ENCODE measurements at regions not wholly inside any gene's neighbourhood (a gene's known extent, or its start where the extent isn't known, plus 50 kb on each side); places are given as distances from the start of the nearest gene placed in this dataset.

DNA sequence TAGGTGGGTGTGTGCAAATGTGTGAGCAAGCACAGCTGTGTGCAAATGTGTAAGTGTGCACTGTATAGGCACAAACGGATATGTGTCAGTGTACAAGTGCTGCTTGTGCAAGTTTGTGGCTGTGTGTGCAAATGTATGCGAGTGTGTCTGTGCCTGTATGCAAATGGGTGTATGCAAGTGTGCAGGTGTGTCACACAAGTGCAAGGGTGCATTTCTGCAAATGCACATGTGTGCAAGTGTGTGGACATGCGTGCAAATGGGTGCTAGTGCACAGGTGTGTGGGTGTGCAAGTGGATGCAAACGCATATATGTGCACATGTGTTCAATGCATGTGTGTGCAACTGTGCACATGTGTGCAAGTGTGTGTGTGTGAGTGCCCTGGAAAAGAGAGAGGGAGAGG is 76.5 kb upstream of the TNRC6C start:
- no peak for DNase-seq (ENCODE audit: low read depth, low spot score)

DNA sequence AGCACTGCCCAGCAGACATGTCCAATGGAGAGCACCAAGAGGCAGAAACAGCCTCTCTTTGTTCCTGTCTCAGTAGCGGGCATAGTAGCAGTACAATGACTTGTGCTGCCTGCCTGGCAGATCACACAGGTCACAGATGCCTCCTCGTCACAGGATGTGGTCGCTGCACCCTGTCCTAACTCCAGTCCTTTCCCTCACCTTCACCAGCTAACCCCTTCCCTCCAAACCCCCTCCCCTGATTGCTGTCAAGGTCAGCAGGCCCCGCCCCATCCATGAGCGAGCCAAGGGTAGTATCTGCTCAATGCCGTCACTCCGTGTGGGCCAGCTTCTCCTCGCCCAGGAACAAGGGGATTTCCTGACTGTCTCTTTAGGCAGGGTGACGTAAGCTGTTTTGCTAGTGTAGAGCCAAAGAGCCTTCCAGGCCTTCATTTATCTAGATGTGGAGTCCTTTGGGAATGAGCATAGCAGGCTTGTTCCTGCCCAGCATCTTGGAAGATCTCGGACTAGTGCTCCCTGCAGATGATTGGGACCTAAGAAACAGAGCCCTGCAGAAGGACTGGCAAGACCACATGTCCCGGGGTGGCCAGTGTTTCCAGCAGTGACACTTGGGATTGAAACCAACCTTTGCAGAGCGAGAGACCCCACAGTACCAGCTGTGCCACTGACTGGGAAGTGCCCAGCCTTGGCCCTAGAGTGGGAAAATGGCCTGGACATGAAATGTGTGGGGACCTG is 75.9 kb upstream of the TNRC6C start:
- DNase-seq (ENCODE audit: low read depth, low spot score), result no peak

DNA sequence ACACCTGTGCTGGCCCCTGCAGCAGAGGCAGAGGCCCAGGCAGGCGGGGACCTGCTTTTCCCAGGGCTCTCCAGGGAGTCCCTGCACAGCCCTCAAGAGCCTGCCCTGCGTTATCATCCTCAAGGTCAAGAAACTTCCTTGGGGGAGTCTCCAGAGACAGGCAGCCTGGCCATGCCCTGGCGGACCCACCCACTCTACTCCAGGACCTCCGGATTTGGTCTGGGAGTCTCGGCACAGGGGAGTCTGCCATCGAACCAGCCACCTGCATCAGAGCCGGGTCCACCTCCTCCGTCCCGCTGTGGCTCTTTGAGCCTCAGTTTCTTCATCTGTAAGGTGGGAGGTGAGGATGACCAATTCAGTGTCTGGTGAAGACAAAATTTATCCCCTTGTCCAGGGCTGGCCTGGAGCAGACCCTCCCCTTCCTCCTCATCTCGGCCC is 75.3 kb upstream of the TNRC6C start:
- DNase-seq (ENCODE audit: low read depth, low spot score), result no peak

DNA sequence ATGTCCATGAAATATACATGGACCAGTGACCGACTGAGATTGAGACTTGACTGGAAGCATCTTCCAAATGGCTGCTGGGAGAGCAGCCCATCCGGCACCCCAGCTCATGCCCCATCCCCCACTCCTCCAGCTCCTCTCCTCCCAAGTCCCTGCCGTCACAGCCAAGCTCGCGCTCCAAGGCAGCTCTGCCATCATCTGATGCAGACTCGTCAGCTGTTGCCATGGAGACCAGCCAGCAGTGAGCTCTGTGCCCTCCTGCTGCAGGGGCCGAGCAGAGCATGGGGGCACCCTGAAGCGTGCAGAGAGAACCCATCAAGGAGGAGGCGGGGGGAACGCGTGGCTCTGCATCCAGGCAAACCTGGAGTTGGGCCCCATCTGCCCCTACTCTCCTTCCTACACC is 74.5 kb upstream of the TNRC6C start:
- peak; percentile 42 for DNase-seq (ENCODE audit: low read depth, low spot score)

DNA sequence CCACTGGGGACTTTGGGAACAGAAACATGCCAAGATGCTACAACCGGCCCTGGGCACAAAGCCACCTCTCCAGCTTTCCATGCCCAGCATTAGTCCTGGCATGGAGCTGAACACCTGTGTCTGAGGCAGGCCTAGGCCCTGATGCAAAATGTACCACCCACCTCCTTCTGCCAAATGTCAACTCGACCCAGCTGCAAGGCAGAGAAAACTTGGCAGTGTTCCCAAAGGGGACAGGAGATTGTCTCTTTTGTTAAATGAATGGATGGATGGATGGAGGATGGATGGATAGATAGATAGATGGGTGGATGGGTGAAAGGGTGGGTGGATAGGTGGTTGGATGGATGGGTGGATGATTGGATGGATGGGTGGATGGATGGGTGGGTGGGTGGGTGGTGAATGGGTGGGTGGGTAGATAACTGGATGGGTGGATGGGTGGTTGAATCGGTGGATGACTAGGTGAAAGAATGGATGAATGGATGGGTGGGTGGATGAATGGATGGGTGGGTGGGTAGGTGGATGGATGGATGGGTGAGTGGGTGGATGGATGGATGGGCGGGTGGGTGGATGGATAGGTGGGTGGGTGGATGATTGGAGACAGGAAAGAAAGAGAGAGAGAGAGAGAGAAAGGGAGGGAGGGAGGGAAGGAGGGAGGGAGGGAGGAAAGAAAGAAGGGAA is 73.4 kb upstream of the TNRC6C start:
- no peak for DNase-seq (ENCODE audit: low read depth, low spot score)

DNA sequence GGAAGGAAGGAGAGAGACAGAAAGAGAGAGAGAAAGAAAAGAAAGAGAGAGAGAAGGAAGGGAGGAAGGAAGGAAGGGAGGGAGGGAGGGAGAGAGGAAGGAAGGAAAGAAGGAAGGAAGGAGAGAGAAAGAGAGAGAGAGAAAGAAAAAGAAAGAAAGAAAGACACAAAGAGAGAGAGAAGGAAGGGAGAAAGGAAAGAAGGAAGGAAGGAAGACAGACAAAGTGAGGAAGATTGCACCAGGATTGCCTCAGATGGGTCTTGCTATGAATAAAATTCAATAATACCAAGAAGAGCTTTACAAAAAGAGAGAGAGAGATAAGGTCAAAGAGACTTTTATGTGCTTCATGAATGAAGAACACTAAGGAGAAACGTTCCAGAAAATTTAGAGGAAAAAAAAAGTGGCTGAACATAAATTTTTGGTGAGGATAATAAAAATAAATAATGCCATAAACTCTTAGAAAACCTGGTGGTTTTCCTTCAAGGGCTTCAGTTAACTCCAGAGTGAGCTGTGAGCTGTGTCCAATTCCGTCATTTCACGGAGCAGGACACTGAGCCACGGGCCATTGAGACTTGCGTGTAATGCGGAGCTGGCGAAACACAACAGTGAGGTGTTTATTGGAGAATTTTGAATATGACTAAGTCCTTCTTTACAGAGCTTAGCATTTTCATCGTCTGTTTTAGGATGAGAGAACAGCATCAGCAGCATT is 72.7 kb upstream of the TNRC6C start:
- DNase-seq (ENCODE audit: low read depth, low spot score), result no peak

DNA sequence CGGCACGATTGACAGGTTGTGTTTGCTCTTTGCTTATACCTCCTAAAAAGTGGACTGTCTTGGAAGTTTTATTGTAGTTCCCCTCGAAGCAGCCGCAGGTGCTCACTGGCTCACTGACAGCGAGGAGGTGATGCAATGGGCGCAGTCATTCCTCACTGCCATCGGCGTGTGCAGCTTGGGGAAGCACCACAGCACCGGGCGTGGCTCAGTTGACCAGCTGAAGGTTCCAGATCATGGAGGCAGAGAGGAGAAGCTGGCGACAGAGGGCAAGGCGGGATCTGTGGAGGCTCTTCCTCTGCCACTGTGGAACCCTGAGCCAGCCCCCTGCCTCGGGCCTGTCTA is 72.1 kb upstream of the TNRC6C start:
- DNase-seq (ENCODE audit: low read depth, low spot score), result no peak

DNA sequence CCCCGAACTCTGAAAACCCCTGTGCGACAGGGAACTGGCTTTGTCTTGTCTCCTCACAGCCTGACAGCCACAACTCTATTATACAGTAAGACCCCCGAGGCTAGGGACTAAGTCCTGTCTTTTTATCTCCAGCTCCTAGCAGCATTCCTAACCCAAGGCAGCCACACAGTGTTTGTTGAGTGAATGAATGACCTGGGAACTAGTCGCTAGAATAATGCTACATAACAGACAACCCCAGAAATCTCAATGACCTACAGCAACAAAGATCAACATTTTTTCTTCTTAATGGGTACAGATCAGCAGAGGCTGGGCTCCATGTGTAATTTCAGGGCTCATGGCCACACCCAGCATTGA is 71.4 kb upstream of the TNRC6C start:
- DNase-seq (ENCODE audit: low read depth, low spot score), result no peak

DNA sequence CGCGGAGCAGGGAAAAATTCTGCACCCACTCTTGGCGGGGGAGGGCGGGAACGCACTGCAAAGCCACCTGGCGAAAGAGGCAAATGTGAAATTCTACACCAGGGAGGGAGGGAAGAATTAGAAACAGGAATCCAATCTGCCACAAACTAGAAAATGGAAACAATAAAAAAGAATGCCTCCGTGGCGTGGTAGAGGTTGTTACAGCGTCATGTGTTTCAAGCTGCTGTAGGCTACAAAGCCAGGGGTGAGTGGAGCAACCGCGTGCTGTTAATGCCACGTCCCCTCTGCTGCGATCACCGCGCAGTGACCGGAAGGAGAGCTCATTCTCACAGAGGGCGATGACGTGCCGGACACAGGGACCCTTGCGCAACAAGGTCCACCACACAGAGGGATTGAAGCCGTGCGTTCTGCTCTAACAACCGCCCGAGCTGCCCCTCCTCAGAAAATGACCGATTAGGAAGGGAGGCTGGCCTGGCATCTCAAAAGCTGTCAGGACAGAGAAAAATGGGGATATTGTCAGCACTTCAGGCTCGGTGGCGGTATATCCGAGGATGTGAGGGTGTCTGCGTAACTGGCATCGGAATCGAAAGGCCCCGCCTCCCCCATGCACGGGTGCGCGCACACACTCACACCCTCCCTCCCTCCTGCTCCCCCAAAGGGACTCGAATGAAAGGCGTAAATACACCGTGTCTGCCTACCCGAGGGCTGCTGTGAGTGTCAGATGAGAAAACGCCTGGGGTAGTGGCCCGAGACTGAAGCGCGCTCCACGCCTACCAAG is 70.8 kb upstream of the TNRC6C start:
- DNase-seq (ENCODE audit: low read depth, low spot score), result no peak

DNA sequence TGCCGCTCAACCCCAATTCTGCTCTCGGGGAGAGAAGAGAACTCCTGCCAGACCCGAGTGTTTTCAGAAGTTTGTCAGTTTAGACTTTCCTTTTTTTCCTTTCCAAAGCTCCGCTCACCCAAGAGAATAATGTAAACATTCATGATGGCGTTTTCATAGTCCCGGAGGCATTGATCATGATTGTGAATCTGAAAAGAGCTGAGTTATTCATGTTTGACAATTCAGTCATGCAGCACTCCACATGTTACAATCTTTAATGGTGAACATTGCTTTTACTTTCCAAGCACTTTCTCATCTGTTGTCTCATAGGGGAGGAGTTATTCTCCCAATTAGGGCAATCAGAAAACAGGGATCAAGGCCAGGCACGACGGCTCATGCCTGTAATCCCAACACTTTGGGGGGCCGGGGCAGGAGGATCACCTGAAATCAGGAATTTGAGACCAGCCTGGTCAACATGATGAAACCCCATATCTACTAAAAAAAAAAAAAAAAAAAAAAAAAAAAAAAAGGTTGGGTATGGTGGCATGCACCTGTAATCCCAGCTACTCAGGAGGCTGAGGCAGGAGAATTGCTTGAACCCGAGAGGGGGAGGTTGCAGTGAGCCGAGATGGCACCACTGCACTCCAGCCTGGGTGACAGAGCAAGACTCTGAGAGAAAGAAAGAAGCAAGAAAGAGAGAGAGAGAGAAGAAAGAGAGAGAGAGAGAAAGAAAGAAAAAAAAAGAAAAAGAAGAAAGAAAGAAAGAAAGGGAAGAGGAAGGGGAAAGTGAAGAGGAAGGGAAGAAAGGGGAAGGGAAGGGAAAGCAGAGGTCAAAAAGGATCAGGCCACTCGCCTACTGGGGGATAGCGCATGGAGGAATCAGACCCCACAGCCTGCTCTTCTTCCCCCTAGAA is 70.0 kb upstream of the TNRC6C start:
- no peak for DNase-seq (ENCODE audit: low read depth, low spot score)

DNA sequence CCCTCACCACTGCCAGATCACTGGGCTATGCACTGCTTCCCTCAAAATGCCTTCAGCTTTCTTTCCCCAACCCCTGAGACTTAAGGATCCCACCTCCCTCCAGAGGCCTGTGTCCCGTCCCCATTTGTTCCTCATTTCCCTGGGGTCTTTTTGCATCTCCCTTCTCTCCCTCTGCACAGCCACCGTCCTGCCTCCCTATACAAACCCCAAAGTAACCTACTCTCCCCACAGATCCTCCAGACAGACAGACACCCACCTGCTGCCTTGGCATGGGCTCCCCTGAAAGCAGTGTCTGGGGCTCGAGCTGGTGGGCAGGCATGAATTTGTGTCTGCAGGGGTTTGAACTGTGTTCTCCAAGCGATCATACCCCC is 69.4 kb upstream of the TNRC6C start:
- DNase-seq (ENCODE audit: low read depth, low spot score), result no peak

DNA sequence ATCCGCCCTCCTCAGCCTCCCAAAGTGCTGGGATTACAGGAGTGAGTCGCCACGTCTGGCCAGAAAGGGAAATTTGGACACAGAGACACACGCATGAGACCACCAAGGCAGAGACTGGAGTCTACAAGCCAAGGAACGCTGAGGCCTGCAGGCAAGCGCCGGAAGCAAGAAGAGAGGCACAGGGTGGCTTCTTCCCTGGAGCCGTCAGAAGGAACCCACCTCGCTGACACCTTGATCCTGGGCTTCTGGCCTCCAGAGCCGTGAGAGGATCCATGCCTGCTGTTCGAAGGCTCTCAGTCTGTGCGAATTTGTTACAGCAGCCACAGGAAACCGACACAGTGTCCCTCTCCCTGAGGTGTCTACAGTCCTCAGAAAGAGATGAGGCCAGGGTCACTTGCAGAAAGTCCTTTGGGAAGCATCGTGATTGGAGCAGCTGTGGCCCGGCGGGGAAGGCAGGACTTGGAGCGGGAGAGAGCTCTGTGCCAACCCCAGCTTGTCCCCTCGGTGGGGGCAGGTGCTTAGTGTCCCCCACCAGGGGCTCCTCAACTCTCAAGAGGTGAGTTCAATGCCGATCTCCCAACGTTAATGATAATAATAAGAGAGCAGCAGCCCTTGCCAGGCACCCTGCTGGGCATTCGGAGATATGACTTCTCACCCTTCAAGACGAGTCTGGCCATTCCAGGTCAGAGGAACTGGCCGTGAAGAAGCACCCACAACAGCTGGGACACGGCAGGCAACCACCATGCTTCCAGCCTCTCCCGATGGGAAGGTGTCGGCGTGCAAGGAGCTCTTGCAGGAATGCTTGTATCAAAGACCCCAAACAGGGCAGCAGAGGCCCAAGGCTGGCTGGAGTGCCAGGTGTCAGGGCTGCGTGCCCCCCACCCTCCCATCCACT is 68.4 kb upstream of the TNRC6C start:
- DNase-seq (ENCODE audit: low read depth, low spot score), result no peak

DNA sequence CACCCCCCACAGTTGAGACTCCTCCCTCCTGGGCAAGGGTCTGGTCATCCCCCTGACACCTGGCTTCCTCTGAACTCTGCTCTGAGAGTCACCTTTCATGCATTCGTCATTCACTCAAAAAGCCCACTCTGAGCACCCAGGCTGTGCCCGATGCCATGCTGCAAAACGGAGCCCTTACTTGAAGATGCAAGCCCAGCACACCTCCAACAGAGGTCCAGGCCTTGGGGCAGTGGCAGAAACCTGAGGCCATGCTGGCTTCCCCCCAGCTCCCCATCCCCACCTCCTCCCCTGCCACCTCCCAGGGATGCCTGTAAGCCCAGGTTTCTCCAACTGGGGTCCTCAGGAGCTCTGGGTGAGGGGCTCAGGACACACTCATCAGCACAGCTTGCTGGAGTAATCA is 67.7 kb upstream of the TNRC6C start:
- DNase-seq (ENCODE audit: low read depth, low spot score), result no peak

DNA sequence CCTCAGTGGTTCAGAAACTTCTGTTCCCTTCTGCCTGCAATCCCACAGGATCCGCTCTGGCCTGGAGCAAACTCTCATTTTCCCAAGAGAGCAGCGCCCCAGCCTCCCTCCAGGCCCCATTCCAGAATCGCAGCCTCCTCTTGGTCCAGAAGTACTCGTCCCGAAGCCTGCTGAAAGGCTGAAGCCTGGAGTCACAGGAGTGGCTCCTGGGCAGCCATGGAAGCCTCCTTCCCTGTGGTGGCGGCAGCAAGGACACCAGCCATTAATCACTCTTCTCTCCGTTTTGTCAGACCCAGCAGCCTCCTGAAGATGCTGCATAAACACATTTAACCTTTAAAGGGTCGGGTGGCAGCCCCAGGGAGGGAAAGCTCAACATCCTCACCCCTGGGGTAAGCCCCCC is 66.9 kb upstream of the TNRC6C start:
- DNase-seq (ENCODE audit: low read depth, low spot score), result no peak

DNA sequence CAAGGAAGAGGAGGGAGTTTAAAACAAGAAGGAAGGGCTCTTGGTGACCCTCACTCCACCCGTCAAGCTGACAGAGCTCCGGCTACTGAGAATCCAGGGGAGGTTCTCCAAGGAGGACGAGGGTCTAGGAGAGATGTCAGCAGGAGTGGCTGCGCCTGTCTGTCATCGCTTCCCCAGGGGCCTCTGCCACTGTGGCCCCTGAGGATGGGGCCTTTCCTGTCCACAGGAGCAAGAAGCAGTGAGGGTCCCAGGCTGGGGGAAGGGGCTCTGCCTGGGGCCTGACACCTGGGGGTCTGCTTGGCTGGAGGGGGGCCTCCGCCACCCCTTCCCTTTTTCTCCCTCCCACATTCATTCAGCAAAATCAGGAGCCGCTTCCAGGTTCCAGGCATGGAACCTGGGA is 66.5 kb upstream of the TNRC6C start:
- no peak for DNase-seq (ENCODE audit: low read depth, low spot score)

DNA sequence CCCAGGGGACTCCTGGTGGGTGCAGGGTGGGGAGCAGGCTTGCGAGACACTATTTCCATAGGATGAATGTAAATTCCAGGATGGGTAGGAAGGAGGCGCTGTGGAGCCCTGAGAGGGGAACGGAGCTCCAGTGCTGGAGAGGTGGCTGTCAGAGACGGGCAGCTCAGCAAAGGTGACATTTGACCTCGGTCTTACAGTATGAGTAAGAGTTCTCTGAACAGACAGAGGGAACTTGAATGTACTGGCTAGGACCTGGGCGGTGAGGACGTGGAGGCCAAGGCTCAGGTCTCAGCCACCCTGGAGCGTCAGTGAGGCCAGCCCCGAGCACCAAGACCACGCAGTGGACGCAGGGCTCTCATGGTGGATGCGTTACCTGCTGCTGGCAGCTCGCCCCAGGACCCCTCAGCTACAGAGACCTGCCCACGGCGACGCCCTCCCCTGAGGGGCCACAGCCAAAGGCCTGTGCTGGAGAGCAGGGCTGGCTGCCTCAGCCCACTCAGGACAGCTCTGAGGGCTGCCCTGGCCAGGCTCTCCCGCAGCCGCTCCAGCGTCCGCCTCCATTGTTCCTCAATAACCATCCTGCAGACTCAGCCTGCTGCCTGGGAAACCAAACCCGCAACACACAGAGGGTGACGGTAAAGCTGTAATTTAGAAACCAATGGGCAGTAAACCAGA is 65.9 kb upstream of the TNRC6C start:
- no peak for DNase-seq (ENCODE audit: low read depth, low spot score)

DNA sequence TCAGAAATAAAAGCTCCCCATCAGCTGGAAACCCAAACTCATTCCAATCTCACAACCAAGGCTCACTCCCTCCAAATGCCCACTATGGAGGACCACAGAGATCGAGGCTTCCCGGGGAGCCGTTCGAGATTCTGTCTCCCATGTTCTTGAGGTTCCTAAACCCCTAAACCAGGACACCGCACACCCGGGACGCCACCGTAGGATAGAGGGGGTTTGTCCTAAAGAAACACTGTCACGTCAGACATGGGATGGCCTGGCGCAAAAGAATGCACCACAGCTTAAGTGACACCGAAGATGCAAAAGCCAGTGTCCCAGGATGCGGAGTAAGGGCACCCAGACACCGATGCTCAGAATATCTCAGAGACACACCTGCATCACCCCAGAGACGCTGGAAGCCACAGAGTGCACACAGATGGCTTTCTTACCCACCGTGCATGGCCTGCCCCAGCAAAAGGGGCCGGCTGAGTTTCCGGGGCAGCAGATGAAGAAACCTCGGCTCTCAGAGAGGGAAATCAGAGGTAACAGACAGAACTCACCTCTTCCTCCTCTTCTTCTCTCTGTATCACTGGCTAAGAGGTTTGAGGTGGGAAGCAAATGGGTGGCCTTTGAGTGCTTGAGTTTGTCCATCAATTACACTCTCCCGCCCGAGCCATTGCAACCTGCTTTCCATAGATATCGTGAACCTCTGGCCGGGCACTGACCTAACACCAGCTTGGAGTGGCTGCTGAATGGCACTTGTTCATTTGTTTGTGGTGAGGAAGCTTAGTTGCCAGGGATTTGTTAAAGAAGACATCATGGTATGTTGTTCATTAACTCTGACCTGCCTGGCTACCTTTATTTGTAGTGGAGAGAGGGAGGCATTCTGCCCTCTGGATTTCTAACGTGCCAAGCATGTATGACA is 65.1 kb upstream of the TNRC6C start:
- no peak for DNase-seq (ENCODE audit: low read depth, low spot score)

DNA sequence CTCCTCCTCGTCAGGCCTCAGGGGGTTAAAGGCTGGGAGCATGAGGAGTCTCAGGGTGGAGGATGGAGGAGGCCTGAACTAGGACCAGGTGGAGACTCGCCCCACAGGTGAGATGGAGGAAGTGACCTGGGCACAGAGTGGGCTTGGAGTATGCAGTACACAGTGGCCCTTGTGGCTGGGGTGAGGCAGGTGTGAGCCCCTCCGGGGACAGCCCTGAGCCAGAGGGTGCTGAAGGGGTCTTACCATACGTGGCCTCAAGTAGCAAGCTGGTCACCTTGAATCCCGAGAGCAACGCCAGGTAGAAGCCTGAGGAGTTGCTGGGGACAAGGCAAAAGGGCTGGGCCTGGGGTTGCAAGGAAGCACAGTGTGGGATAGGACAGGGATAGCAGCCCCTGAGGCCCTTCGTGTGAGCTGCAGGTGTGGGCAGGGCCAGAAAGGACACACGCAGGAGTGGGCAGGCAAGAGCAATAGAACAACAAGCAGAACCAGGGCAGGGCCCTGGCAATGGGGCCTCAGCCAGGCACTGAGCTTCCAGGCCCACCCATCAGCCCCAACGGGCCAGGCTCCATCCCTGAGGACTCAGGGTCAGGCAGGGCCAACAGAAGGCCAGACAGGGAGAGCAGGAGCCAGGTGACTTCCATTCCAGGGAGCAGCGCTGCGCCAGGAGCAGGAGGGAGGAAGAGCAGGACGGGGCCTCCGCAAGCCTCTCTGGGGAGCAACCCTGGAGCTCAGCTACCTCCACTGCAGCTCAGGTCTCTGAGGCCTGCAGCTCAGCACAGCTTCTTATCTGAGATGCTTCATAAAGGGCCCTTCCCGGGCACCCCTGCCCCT is 64.2 kb upstream of the TNRC6C start:
- DNase-seq (ENCODE audit: low read depth, low spot score), result no peak
